Endometrial microvascular endothelial cells (primary cell): ENCODE measurements at regions not wholly inside any gene's neighbourhood (a gene's known extent, or its start where the extent isn't known, plus 50 kb on each side); places are given as distances from the start of the nearest gene placed in this dataset.
"Not testable (repeated sequence)": the region's sequence is repeated elsewhere in the genome, so short reads cannot be mapped to it uniquely, and the experiment has no call there.

ENCODE experiments used
- in situ Hi-C: cut with HindIII; loops from 2 replicates; pipeline ENCODE4 v1.10.0; 2017; ENCODE audit warnings: low sequenced_read_pairs, low pct_unique_long_range_greater_than_20kb; ENCODE audit errors: inconsistent ontology term

DNA sequence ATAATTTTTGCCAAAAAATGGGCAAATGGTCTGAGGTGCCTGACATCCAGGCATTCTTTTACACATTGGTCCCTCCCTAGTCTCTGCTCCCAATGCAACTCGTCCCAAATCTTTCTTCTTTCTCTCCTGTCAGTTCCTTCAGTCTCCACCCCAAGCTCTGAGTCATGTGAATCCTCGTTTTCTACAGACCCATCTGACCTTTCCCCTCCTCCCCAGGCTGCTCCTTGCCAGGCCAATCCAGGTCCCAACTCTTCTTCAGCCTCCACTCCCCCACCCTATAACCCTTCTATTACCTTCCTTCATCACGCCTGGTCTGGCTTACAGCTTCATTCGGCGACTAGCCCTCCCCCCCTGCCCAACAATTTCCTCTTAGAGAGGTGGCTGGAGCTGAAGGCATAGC, 55.3 kb downstream of the BBS10 start:
- in situ Hi-C loops: not testable (repeated sequence)

DNA sequence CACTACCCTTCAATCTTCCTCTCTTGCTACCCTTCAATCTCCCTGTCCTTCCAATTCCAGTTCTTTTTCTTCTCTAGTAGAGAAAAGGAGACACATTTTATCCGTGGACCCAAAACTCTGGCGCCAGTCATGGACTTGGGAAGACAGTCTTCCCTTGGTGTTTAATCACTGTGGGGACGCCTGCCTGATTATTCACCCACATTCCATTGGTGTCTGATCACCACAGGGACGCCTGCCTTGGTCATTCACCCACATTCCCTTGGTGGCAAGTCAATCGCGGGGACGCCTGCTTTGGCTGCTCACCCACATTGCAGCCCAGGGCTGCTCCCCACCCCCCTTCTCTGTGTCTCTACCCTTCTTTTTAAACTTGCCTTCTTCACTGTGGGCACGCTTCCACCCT, 55.9 kb downstream of the BBS10 start:
- in situ Hi-C loops: not testable (repeated sequence)

DNA sequence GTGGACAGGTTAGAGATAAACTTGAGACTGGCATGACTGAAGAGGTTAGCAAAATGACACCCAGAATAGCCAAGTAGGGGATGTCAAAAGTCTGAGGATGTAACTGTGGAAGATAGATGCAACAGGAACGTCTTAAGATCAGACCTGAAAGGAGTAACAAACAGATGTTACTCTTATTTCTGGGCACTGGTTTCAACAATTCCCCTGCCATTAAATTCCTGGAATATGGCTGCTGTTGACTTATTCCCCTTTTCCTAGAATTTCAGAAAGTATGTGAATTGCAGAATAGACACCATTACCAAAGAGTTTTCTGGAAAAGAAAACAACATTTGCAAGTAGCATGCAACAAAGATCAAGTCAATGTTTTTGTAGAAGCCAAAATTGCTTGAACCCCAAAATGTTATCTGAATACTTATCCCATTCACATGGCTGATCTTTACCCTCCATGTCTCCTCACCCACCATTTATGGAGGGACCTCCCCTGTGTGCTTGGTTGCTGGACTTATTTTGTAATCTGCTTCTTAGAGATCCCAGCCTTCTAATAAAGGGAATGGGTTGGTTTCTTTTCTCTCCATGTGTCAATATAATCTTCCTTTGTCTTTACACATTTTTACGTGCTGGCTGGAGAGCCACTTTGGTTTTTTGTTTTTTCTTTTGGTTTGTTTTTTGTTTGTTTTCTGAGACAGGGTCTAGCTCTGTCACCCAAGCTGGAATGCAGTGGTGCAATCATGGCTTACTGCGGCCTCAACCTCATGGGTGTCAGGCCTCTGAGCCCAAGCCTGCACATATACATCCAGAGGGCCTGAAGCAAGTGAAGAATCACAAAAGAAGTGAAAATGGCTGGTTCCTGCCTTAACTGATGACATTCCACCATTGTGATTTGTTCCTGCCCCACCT, 57.0 kb downstream of the BBS10 start:
- in situ Hi-C loops: no loop called here

DNA sequence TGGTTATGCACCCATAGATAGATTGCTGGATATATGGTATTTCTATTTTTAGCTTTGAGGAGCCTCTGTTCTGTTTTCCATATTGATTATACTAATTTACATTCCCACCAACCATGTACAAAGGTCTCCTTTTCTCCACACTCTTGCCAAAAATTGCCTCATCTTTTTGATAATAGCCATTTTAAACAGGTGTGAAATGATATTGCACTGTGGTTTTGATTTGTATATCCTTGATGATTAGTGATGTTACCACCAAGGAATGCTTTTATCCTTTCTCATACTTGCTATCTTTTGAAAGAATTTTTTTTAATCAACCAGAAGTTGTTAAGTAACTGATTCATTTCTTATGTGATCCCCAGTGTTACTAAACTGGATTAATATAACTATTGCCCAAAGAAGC, 60.0 kb downstream of the BBS10 start:
- in situ Hi-C loops: no loop called here

DNA sequence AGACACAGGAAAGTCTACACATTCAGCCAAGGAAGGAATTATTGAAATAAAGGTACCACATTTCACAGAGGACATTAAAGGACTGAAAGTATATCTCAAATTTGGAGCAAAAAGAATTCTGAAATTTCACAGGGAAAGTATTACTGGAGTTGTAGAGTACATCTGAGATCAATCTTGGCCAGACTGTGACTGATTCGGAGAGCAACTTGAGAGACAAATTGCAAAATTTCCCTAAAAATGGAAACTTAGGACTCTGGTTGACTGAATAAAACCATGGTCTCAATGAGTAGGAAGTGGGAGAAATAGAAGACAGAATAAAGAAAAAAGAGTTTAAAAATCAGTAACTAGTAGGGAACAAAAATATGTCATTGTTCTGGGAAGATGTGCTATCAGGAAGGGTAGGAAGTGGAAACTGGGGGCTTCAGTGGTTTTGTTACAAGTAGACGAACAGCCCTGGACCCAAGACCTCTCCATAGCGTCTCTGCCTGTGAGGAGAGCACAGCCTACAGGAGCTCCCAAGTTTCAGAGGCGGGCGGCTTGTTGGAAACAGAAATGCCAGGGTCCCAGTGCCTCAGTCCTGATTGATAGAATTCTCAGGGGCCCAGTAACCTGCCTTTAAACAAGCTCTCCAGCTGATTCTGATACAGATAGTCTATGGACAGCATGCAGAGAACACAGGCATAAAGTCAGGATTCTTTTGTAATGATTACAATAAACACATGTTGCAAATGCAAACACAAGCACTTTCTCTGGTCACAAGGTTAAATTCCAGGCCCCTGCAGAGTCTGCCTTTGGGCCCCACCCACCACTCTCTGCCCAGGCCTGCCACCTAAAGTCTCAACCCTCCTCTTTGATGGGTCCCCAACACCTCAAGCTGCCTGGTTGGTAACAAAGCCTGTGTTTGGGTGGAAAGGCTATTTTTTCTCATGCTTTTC, 63.1 kb downstream of the BBS10 start:
- in situ Hi-C loops: no loop called here

DNA sequence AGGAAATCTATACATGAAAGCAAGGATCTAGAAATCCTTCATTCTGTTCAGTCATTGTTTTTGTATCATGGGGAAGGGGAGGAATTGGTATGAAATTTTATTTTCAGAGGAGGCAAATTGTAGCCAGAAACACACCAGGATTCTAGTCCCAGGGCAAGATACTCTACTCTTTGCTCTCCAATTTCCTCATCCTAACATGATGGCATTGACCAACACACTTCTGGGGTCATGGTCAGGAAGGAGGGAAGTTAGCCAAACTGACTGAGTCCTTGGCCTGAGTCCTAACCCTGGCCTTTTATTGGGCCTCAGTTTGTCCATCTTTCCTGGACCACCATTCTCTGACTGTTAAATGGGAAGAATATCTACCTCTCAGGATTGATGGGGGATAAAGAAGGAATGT, 65.5 kb downstream of the BBS10 start:
- in situ Hi-C loops: no loop called here

DNA sequence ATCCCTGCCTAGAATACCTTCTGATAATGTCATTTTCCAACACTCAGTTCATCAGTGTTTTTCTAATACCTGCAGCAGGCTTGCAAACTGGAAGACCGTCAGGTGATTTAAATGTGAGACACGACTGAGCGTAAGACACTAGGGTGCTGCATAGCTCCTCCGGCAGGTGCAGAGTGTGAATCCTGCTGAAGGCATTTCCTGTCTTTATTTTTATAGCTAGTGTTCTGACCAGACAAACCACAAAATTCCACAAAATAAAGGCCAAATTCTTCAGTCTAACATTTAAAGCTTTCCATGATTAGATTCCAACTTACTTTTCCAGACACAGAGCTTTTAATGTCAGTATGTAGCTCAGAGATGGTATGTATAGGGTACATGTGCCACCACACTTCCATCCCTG, 70.7 kb downstream of the BBS10 start:
- in situ Hi-C loops: no loop called here

DNA sequence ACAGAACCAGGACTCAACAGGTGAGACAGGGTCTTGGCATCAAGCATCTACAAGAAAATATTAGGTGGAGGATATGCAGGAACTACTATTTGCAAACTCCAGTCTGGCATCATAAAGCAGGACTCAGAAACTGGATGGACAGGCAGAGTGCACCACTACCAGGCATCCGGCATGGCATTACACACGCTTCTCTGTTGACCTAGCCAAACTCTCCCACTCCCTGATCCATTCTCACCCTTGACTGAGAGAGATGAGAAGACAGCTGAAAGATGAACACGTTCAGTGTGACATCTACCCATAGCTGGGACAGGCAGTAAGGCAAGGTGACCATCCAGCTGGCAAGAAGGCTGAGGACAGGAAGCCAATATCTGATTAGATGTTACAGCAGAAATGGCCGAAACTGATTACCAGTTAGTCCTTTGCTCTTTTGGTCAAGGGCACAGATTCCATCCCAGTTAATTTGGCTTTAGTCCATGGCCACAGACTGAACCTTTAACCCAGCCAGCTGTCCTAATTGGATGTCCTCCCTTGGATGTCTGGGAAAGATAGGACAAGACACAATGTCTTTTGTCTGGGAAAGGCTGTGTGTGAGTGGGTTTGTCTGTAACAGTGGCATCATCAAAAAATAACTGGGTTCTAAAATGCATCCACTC, 71.6 kb downstream of the BBS10 start:
- in situ Hi-C loops: no loop called here

DNA sequence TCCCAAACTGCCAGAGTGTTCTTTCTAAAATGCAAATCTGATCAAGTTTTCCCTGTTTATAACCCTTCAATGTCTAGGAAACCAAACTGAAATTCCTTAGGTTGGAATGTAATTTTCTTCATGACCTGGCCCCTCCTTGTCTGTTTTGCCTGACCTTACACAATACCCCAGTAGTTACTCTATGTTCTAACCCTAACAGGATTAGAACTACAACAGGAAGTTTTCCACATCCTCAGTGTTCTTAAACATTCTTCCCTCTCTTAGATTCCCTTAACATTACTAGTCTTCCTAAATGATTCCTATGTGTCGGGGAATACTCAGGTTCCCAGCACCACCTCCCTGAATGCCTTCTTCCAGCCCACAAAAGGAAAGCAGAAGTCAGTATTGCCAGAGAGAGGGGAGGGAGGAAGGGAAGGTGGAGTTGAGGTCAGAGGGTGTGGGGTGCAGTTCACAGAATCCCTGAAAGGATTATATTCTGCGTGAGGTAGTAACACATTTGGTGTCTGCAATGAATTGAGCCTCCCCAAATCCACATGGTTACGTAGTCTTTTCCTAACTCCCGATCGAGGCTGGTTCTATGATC, 72.6 kb downstream of the BBS10 start:
- in situ Hi-C loops: no loop called here

DNA sequence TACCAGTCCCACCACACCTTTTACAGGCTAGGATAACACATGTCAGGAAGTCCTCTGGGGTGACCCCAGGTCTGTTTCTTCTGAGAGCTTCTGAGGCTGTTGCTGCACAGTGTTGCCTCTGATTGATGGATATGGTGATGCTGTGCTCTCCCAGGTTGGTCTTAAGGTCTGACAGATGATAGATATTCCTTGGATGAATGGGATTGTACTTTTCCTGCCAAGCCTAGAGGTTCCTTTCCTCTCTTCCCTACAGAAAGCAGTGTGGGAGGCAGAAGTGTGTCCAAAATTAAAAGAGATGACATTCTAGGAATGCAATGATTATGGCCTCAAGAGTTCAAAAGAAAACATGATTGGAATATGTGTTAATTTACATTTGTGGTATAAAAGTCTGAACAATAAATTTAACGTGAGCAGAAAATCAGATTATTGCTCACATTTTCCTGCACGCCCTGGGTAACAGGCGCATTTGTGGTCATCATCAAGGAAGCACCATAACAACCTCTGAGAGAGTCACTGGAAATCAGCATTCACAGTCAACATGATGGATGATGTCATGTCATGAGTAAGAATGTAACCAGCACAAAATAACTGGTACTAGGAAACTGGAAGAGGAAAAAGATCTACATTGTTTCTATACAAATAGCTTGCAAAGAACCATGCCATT, 73.7 kb downstream of the BBS10 start:
- in situ Hi-C loops: no loop called here

DNA sequence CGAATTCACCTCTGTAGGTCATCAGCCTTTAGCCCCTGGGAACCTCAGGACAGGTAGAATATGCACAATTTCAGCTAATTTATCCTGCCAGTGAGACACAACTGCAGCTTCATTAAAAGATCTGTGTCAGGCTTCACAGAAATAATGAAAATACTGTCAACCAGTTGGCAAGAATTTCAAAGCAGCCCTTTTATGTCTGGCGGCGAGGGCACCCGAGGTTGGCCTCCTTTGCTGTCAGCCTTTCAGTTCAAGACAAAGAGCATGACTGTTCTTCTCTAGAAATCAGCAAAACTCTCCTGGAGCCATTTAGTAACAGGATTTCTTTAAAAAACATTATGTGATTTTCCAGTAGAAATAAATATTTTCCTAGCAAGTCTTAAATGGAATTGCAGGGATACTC, 75.9 kb downstream of the BBS10 start:
- in situ Hi-C loops: no loop called here

DNA sequence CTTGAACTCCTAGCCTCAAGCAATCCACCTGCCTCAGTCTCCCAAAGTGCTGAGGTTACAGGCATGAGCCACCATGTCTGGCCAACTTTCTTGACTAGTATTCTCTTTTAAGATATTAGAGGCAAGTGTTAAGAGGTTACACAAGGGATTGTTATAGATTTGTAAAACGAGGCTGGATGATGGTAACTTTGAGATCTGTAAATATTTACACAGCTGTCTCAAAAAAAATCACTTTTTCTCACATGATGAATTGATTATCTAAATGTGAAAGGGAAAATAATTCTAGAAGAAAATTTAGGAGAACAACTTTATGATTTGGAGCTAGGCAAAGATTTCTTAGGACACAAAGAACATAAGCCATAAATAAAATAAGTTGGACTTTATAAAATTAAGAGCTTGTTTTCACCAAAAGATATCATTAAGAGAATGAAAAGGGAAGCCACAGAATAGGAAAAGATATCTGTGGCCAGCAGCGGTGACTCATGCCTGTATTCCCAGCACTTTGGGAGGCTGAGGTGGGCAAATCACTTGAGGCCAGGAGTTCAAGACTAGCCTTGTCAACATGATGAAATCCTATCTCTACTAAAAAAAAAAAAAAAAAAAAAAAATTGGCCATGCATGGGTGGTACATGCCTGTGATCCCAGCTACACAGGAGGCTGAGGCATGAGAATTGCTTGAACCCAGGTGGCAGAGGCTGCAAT, 77.4 kb downstream of the BBS10 start:
- in situ Hi-C loops: no loop called here

DNA sequence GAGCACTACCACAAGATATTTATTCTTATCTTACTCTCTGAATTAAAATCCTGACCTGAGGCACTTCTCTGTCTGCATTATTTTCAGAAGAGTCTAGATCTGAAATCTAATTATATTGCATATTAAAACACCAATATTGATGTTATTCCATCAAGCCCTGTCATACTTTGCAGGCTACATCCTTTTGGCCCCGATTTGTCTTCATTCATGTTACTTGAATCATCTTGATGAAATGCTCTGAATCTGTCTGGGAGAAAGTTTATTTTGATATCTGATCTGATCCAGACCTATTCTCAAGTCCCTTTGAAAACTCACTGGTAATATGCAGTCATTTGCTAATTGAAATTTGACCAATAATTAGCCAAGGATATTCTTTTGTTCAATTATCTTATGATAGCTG, 79.9 kb downstream of the BBS10 start:
- in situ Hi-C loops: no loop called here

DNA sequence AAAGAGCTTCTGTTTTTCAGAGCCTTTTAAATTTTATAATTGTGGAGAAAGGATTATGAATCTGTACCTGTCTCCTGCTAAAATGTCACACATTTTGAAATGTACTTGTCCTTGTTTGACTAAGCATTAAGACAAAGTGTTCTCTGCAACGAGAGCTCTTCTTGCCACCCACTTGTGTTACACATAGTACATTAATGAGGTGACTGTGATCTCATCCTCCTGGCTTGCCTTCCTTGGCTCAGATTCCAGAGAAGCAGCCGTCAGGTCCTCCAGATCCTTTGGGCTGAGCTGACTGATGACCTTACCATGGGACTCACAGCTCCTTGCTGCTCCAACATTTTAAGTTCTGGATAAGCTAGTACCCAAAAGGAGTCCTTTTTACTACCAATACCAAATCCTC, 81.4 kb downstream of the BBS10 start:
- in situ Hi-C loops: no loop called here

DNA sequence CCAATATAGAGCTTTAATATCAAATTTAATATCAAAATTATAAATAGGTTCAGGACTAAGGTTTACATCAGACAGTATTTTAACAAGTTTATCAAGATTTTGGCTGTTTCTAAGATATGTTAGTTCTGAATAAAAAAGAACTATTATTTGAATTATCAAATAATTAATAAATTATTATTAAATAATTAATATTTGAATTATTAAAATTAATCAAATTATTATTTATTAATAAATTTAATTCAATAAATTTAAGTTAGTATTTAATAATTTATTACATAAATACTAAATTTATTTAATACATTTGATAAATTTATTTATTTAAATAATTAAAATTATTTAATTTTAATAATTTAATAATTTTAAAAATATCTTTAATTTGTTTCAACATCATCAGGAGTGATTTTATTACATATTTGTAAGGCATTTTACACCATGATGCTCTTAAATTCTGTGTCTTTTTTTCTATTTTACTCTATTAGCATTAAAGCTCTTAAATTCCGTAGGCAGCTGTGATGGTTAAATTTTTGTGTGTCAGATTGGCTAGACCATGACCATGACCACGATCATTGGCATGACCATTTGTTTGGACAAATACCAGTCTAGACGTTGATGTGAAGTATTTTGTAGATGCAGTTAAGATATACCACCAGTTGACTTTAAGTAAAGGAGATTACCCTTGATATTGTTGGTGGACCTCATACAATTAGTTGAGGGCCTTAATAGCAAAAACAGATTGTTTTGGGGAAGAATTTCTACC, 82.6 kb downstream of the BBS10 start:
- in situ Hi-C loops: no loop called here

DNA sequence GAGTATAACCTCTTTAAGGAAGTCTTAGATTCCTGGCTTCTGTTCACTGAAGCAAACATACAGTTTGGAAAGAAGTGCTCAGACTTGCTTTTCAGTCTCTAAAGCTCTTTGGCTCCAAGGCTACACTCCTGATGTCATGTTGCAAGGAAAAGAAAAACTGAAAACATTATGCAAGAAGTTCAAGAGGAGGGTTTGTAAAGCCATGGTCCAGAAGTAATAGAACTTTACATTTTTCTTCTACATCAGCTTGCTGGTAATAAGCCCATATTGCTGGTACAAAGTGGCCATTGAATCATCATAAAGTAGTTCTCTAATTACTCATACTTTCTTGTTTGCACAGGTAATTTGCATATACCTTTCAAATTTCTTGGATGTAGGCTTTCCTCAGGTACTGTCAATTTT, 83.6 kb downstream of the BBS10 start:
- in situ Hi-C loops: no loop called here

DNA sequence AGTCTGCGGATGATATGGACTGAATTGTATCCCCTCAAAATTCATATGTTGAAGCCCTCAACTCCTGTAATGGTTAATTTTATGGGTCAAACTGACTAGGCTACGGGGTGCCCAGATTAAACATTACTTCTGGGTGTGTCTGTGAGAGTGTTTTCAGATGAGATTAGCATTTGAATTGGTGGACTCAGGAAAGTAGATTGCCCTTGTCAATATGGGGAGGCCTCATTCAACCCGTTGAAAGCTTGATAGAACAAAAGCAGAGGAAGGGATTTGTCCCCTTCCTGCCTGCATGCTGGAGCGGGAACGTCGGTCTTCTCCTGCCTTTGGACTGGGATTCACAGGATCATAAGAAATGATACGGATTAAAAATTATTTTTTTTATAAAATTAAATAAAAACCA, 84.5 kb downstream of the BBS10 start:
- in situ Hi-C loops: no loop called here

DNA sequence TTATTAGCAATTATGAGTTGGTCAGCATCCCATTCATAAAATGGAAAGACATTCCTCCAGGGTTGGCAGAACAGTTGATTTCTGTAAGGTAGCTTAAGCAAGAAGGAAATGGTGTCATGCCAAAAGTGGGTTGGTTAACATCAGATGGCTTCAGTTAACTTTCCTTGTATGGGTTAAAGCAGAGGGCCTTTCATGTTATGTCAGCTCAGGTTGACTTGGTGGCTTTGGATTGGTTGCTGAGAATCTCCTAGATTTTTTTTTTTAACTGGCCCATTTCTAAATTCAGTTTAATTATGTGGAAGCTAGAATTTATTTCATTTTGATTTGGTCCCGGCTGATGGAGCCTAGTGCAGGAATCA, 87.8 kb downstream of the BBS10 start:
- in situ Hi-C loops: no loop called here
